OCI-LY7 (cell line): ENCODE measurements at regions not wholly inside any gene's neighbourhood (a gene's known extent, or its start where the extent isn't known, plus 50 kb on each side); places are given as distances from the start of the nearest gene placed in this dataset.
"Not testable (repeated sequence)": the region's sequence is repeated elsewhere in the genome, so short reads cannot be mapped to it uniquely, and the experiment has no call there.

Source experiments
- BruUV-seq: library from RNA; stranded (reverse); fragments of 400-500 nt; replicated peaks from 2 replicates; lab custom pipeline; 2021; lab: Mats Ljungman, UMichigan
- CTCF ChIA-PET: fragments of 300-600 bp; sonication (Branson Sonifier 250); formaldehyde crosslinking; loops from one replicate; lab custom pipeline; 2022; ENCODE audit warnings: antibody characterized with exemption; ENCODE audit not compliant: unreplicated experiment; lab: Charles Lee
- POLR2A ChIA-PET: fragments of 300-600 bp; sonication (Branson Sonifier 250); formaldehyde crosslinking; loops from one replicate; lab custom pipeline; 2022; ENCODE audit warnings: antibody characterized with exemption; lab: Charles Lee
- DNase-seq: peaks from one replicate; pipeline ENCODE4 v3.0.0-alpha.2; 2015; ENCODE audit warnings: low spot score
- H2AFZ ChIP-seq: fragments of 200-600 bp; sonication (generic), shearing (Covaris generic); 2 replicates; pipeline ENCODE4 v1.6.1; 2014; ENCODE audit warnings: mild to moderate bottlenecking, antibody characterized with exemption, low read length, moderate library complexity
- H3K27ac ChIP-seq: fragments of 200-600 bp; sonication (generic); 2 replicates; pipeline ENCODE4 v1.5.1; 2014; ENCODE audit warnings: mixed run types, low read depth, mild to moderate bottlenecking, moderate library complexity, low read length, inconsistent platforms; ENCODE audit not compliant: poor library complexity, severe bottlenecking
- H3K36me3 ChIP-seq: fragments of 200-600 bp; sonication (generic); 2 replicates; pipeline ENCODE4 v1.6.1; 2014; ENCODE audit warnings: mild to moderate bottlenecking, antibody characterized with exemption, low read length, moderate library complexity, mixed read lengths; ENCODE audit not compliant: insufficient read depth
- H3K4me1 ChIP-seq: fragments of 200-600 bp; sonication (generic); 2 replicates; pipeline ENCODE4 v1.5.1; 2014; ENCODE audit warnings: mild to moderate bottlenecking, low read length; ENCODE audit not compliant: insufficient read depth, poor library complexity, severe bottlenecking
- H3K4me2 ChIP-seq: fragments of 200-600 bp; sonication (generic); 2 replicates; pipeline ENCODE4 v1.6.1; 2014; ENCODE audit warnings: mild to moderate bottlenecking, low read length
- H3K4me3 ChIP-seq: fragments of 200-600 bp; sonication (generic); 2 replicates; pipeline ENCODE4 v1.5.1; 2014; ENCODE audit warnings: mild to moderate bottlenecking, low read depth, low read length; ENCODE audit not compliant: poor library complexity, severe bottlenecking
- H3K79me2 ChIP-seq: fragments of 200-600 bp; sonication (generic); 2 replicates; pipeline ENCODE4 v1.6.1; 2016; ENCODE audit warnings: low read depth, mild to moderate bottlenecking, low read length, moderate library complexity, mixed read lengths; ENCODE audit not compliant: insufficient read depth
- H3K9me2 ChIP-seq: fragments of 200-600 bp; sonication (generic); 2 replicates; pipeline ENCODE4 v1.6.1; 2016; ENCODE audit warnings: mild to moderate bottlenecking, low read length, mixed read lengths; ENCODE audit not compliant: insufficient read depth
- H3K9me3 ChIP-seq: fragments of 200-600 bp; sonication (generic); 2 replicates; pipeline ENCODE4 v1.6.1; 2014; ENCODE audit warnings: mild to moderate bottlenecking, mixed run types, low read length, mixed read lengths
- H4K20me1 ChIP-seq: fragments of 200-600 bp; sonication (generic); 2 replicates; pipeline ENCODE4 v1.6.1; 2014; ENCODE audit warnings: mild to moderate bottlenecking, antibody characterized with exemption, low read length, moderate library complexity, mixed read lengths; ENCODE audit not compliant: insufficient read depth
- EZH2phosphoT487 ChIP-seq: fragments of 200-600 bp; sonication (generic); IDR thresholded peaks from 2 replicates; pipeline ENCODE4 v1.6.1; 2018; ENCODE audit warnings: low read depth, borderline replicate concordance, mild to moderate bottlenecking, mixed run types, antibody characterized with exemption, low read length, moderate library complexity, mixed read lengths
- intact Hi-C: fragments of 100-400 bp; cut with micrococcal nuclease; formaldehyde crosslinking; loops from one replicate; pipeline ENCODE4 v1.10.0; 2022; ENCODE audit not compliant: unreplicated experiment
- TF ChIP-seq, protein P1 (sequence below): fragments of 200-600 bp; sonication (generic); conservative IDR thresholded peaks from 2 replicates; pipeline ENCODE4 v1.5.1; 2014; ENCODE audit warnings: mild to moderate bottlenecking, antibody characterized with exemption, low read length, moderate library complexity, mixed read lengths

GRCh38 chr13:60273971-60274527, 110.3 kb upstream of the DIAPH3 start:
- no peak for DNase-seq
- no peaks in the 10 kb centered on the region for H3K9me2 ChIP-seq
- no peaks in the 10 kb centered on the region for H3K4me1 ChIP-seq
- no peak overlapping the region for H3K4me3 ChIP-seq
- H3K79me2 ChIP-seq: no peaks in the 10 kb centered on the region
- H3K27ac ChIP-seq: no peak overlapping the region
- ChIA-PET CTCF (no interaction called here), POLR2A (no interaction called here)
- no peaks in the 10 kb centered on the region for H4K20me1 ChIP-seq
- no peak overlapping the region for H3K4me2 ChIP-seq
- no peaks in the 10 kb centered on the region for H3K9me3 ChIP-seq
- BruUV-seq: no TSS peak
- intact Hi-C loops: no loop called here
- TF ChIP-seq, protein P1, sequence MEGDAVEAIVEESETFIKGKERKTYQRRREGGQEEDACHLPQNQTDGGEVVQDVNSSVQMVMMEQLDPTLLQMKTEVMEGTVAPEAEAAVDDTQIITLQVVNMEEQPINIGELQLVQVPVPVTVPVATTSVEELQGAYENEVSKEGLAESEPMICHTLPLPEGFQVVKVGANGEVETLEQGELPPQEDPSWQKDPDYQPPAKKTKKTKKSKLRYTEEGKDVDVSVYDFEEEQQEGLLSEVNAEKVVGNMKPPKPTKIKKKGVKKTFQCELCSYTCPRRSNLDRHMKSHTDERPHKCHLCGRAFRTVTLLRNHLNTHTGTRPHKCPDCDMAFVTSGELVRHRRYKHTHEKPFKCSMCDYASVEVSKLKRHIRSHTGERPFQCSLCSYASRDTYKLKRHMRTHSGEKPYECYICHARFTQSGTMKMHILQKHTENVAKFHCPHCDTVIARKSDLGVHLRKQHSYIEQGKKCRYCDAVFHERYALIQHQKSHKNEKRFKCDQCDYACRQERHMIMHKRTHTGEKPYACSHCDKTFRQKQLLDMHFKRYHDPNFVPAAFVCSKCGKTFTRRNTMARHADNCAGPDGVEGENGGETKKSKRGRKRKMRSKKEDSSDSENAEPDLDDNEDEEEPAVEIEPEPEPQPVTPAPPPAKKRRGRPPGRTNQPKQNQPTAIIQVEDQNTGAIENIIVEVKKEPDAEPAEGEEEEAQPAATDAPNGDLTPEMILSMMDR: no peak
- no peak for TF ChIP-seq EZH2phosphoT487
- no peaks in the 10 kb centered on the region for H3K36me3 ChIP-seq
- H2AFZ ChIP-seq: no peak overlapping the region

DNA sequence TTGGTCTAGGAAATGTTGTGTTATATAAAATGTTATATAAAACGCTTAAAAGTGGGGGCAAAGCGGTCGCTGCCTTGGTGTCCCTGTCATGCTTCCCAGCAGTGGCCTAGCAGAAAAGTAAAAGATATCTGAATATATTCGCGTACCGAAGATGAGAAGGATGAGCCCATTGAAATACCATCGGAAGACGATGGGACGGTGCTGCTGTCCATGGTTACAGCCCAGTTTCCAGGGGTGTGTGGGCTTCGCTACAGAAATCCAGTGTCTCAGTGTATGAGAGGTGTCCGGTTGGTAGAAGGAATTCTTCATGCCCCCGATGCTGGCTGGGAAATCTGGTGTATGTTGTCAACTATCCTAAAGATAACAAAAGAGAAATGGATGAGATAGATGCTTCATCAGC, 110.9 kb upstream of the DIAPH3 start:
- no TSS peak for BruUV-seq
- no peaks in the 10 kb centered on the region for H4K20me1 ChIP-seq
- H3K79me2 ChIP-seq: no peaks in the 10 kb centered on the region
- ChIA-PET POLR2A (no interaction called here), CTCF (no interaction called here)
- no peak overlapping the region for H3K4me3 ChIP-seq
- H3K36me3 ChIP-seq: no peaks in the 10 kb centered on the region
- TF ChIP-seq EZH2phosphoT487: no peak
- TF ChIP-seq, protein P1: no peak
- H3K4me1 ChIP-seq: no peaks in the 10 kb centered on the region
- intact Hi-C loops: no loop called here
- no peaks in the 10 kb centered on the region for H3K9me3 ChIP-seq
- no peak overlapping the region for H3K4me2 ChIP-seq
- no peak for DNase-seq
- no peak overlapping the region for H2AFZ ChIP-seq
- no peaks in the 10 kb centered on the region for H3K9me2 ChIP-seq
- no peak overlapping the region for H3K27ac ChIP-seq

GRCh38 chr13:60275208-60275607, 111.5 kb upstream of the DIAPH3 start:
- H3K27ac ChIP-seq: no peak overlapping the region
- no peak overlapping the region for H3K4me3 ChIP-seq
- no peak overlapping the region for H2AFZ ChIP-seq
- no peak overlapping the region for H3K4me2 ChIP-seq
- no peak for TF ChIP-seq EZH2phosphoT487
- TF ChIP-seq, protein P1: no peak
- H3K9me2 ChIP-seq: no peaks in the 10 kb centered on the region
- intact Hi-C loops: no loop called here
- H4K20me1 ChIP-seq: no peaks in the 10 kb centered on the region
- no peak for DNase-seq
- no TSS peak for BruUV-seq
- H3K36me3 ChIP-seq: no peaks in the 10 kb centered on the region
- CTCF ChIA-PET: no interaction called here
- no peaks in the 10 kb centered on the region for H3K4me1 ChIP-seq
- POLR2A ChIA-PET: no interaction called here
- H3K79me2 ChIP-seq: no peaks in the 10 kb centered on the region
- no peaks in the 10 kb centered on the region for H3K9me3 ChIP-seq

GRCh38 chr13:60280524-60280923, 116.5 kb upstream of the TDRD3 start:
- H3K9me2 ChIP-seq, H3K4me1 ChIP-seq, H2AFZ ChIP-seq, H3K4me2 ChIP-seq, H3K27ac ChIP-seq, BruUV-seq, H3K9me3 ChIP-seq, intact Hi-C loops, CTCF ChIA-PET, H3K4me3 ChIP-seq, H4K20me1 ChIP-seq, H3K79me2 ChIP-seq, DNase-seq, H3K36me3 ChIP-seq, POLR2A ChIA-PET: not testable (repeated sequence)
